Lower lobe of right lung (tissue), 2 donors: ENCODE measurements at regions not wholly inside any gene's neighbourhood (a gene's known extent, or its start where the extent isn't known, plus 50 kb on each side); places are given as distances from the start of the nearest gene placed in this dataset.
A peak's percentile ranks its signal among the peaks of the same experiment; 100 is the strongest.

Experiments used
- ATAC-seq, 2 donors: fragments of 200-7000 bp; cut with Tn5 transposase; one replicate each; pipeline ENCODE4 v1.9.1; 2020 to 2022; ENCODE audit warnings: mild to moderate bottlenecking in 2 of 2, moderate library complexity in 2 of 2
- DNase-seq: peaks from one replicate; pipeline ENCODE4 v3.0.0-alpha.2; 2020
- H3K27ac ChIP-seq: fragments of 200-600 bp; one replicate; pipeline ENCODE4 v1.8.0; 2022
- H3K27me3 ChIP-seq: fragments of 200-600 bp; one replicate; pipeline ENCODE4 v1.8.0; 2022; ENCODE audit warnings: low read depth
- H3K36me3 ChIP-seq: fragments of 200-600 bp; one replicate; pipeline ENCODE4 v1.8.0; 2022; ENCODE audit warnings: mild to moderate bottlenecking
- H3K4me1 ChIP-seq: fragments of 200-600 bp; one replicate; pipeline ENCODE4 v1.8.0; 2022
- H3K4me3 ChIP-seq: fragments of 200-600 bp; one replicate; pipeline ENCODE4 v1.8.0; 2022; ENCODE audit warnings: mild to moderate bottlenecking
- H3K9me3 ChIP-seq: fragments of 200-600 bp; one replicate; pipeline ENCODE4 v1.8.0; 2022
- CTCF ChIP-seq: fragments of 200-600 bp; IDR thresholded peaks from one replicate; pipeline ENCODE4 v1.8.0; 2022; ENCODE audit warnings: antibody characterized with exemption, mild to moderate bottlenecking
- intact Hi-C: fragments of 100-400 bp; cut with DNase I; formaldehyde crosslinking; loops from one replicate; pipeline ENCODE4 v1.11.0; 2022
- donor health status: DM: no; HTN: yes; CAD: no; lungs with severe emphysema.

GRCh38 chr13:80048030-80048429 lies 292.9 kb downstream of the SPRY2 start:
- Histone ChIP-seq H3K27ac (no peak overlapping the region), H3K36me3 (no peaks in the 10 kb centered on the region), H3K4me3 (no peak overlapping the region), H3K4me1 (peaks cover 23% of the 10 kb centered on the region), H3K27me3 (no peaks in the 10 kb centered on the region), H3K9me3 (no peaks in the 10 kb centered on the region)
- no peak for DNase-seq
- TF ChIP-seq CTCF = no peak
- intact Hi-C loops = no loop called here
- ATAC-seq = peak in 1 of 2 donors; percentile 78

- Histone ChIP-seq H3K4me3 (no peak overlapping the region), H3K4me1 (peaks cover 23% of the 10 kb centered on the region), H3K9me3 (no peaks in the 10 kb centered on the region), H3K27me3 (no peaks in the 10 kb centered on the region), H3K27ac (no peak overlapping the region), H3K36me3 (no peaks in the 10 kb centered on the region)
- DNase-seq = no peak
- ATAC-seq = peak in 1 of 2 donors; percentile 28
- intact Hi-C loops = no loop called here
- TF ChIP-seq CTCF = no peak
These were observed 293.5 kb downstream of the SPRY2 start for GRCh38 chr13:80047406-80047805.

GRCh38 chr13:80040981-80041317 lies 300.0 kb downstream of the SPRY2 start:
- no peaks in the 10 kb centered on the region for H3K36me3 ChIP-seq
- TF ChIP-seq CTCF = no peak
- peaks cover 12% of the 10 kb centered on the region for H3K4me1 ChIP-seq
- H3K27ac ChIP-seq = no peak overlapping the region
- intact Hi-C loops = no loop called here
- no peaks in the 10 kb centered on the region for H3K27me3 ChIP-seq
- DNase-seq (no peak), ATAC-seq (peak in 1 of 2 donors; percentile 43)
- H3K4me3 ChIP-seq = no peak overlapping the region
- H3K9me3 ChIP-seq = no peaks in the 10 kb centered on the region

- no peaks in the 10 kb centered on the region for H3K36me3 ChIP-seq
- ATAC-seq (peak; percentile 49 to 77), DNase-seq (no peak)
- intact Hi-C loops = no loop called here
- H3K4me1 ChIP-seq = peaks cover 12% of the 10 kb centered on the region
- H3K4me3 ChIP-seq = no peak overlapping the region
- H3K27ac ChIP-seq = no peak overlapping the region
- no peak for TF ChIP-seq CTCF
- no peaks in the 10 kb centered on the region for H3K27me3 ChIP-seq
- H3K9me3 ChIP-seq = no peaks in the 10 kb centered on the region
These were observed 300.5 kb downstream of the SPRY2 start for GRCh38 chr13:80040196-80040980.

- intact Hi-C loops = no loop called here
- no peaks in the 10 kb centered on the region for H3K9me3 ChIP-seq
- H3K4me1 ChIP-seq = peaks cover 12% of the 10 kb centered on the region
- no peak overlapping the region for H3K27ac ChIP-seq
- DNase-seq (no peak), ATAC-seq (no peak)
- TF ChIP-seq CTCF = no peak
- no peaks in the 10 kb centered on the region for H3K36me3 ChIP-seq
- no peak overlapping the region for H3K4me3 ChIP-seq
- H3K27me3 ChIP-seq = no peaks in the 10 kb centered on the region
These were observed 301.9 kb downstream of the SPRY2 start for GRCh38 chr13:80039000-80039399.
